Upper lobe of right lung (tissue), 1 donor: ENCODE measurements at regions not wholly inside any gene's neighbourhood (a gene's known extent, or its start where the extent isn't known, plus 50 kb on each side); places are given as distances from the start of the nearest gene placed in this dataset.

ENCODE experiments used
- ATAC-seq: fragments of 200-7000 bp; cut with Tn5 transposase; one replicate; pipeline ENCODE4 v1.9.1; 2020; ENCODE audit warnings: mild to moderate bottlenecking, moderate library complexity
- DNase-seq: peaks from one replicate; pipeline ENCODE4 v3.0.0-alpha.2; 2020
- H3K27ac ChIP-seq: fragments of 200-600 bp; one replicate; pipeline ENCODE4 v1.8.0; 2022
- H3K27me3 ChIP-seq: fragments of 200-600 bp; one replicate; pipeline ENCODE4 v1.8.0; 2022; ENCODE audit warnings: mild to moderate bottlenecking
- H3K36me3 ChIP-seq: fragments of 200-600 bp; one replicate; pipeline ENCODE4 v1.8.0; 2022
- H3K4me1 ChIP-seq: fragments of 200-600 bp; one replicate; pipeline ENCODE4 v1.8.0; 2022
- H3K4me3 ChIP-seq: fragments of 200-600 bp; one replicate; pipeline ENCODE4 v1.8.0; 2022; ENCODE audit warnings: mild to moderate bottlenecking
- H3K9me3 ChIP-seq: fragments of 200-600 bp; one replicate; pipeline ENCODE4 v1.8.0; 2022
- CTCF ChIP-seq: fragments of 200-600 bp; IDR thresholded peaks from one replicate; pipeline ENCODE4 v1.8.0; 2022; ENCODE audit warnings: antibody characterized with exemption
- intact Hi-C: fragments of 100-400 bp; cut with DNase I; formaldehyde crosslinking; loops from one replicate; pipeline ENCODE4 v1.11.0; 2022
- donor health status: DM: no; HTN: yes; CAD: no; lungs with severe emphysema.

- ATAC-seq = no peak
- Histone ChIP-seq H3K27ac (no peak overlapping the region), H3K4me1 (peaks cover 6% of the 10 kb centered on the region), H3K27me3 (no peaks in the 10 kb centered on the region), H3K36me3 (no peaks in the 10 kb centered on the region), H3K9me3 (no peaks in the 10 kb centered on the region), H3K4me3 (no peak overlapping the region)
- intact Hi-C loops = no loop called here
- no peak for DNase-seq
- no peak for TF ChIP-seq CTCF
Measured at GRCh38 chr2:160657196-160657595, 163.6 kb upstream of the RBMS1 start.

- Histone ChIP-seq H3K9me3 (no peaks in the 10 kb centered on the region), H3K27ac (no peak overlapping the region), H3K36me3 (no peaks in the 10 kb centered on the region), H3K27me3 (no peaks in the 10 kb centered on the region), H3K4me3 (no peak overlapping the region), H3K4me1 (no peaks in the 10 kb centered on the region)
- intact Hi-C loops = no loop called here
- ATAC-seq (no peak), DNase-seq (no peak)
- no peak for TF ChIP-seq CTCF
Measured at GRCh38 chr2:160658851-160659250, 165.2 kb upstream of the RBMS1 start.

- no peaks in the 10 kb centered on the region for H3K36me3 ChIP-seq
- no peaks in the 10 kb centered on the region for H3K27me3 ChIP-seq
- no peak for TF ChIP-seq CTCF
- peaks cover under 1% of the 10 kb centered on the region for H3K4me1 ChIP-seq
- H3K27ac ChIP-seq = no peak overlapping the region
- ATAC-seq = no peak
- intact Hi-C loops = no loop called here
- no peaks in the 10 kb centered on the region for H3K9me3 ChIP-seq
- DNase-seq = no peak
- H3K4me3 ChIP-seq = no peak overlapping the region
Measured at GRCh38 chr2:160660741-160661140, 167.1 kb upstream of the RBMS1 start.

- Histone ChIP-seq H3K9me3 (no peaks in the 10 kb centered on the region), H3K27ac (no peak overlapping the region), H3K27me3 (no peaks in the 10 kb centered on the region), H3K4me1 (peaks cover 13% of the 10 kb centered on the region), H3K4me3 (no peak overlapping the region), H3K36me3 (no peaks in the 10 kb centered on the region)
- ATAC-seq = no peak
- no peak for TF ChIP-seq CTCF
- DNase-seq = no peak
- intact Hi-C loops = no loop called here
Measured at GRCh38 chr2:160664603-160665140, 171.1 kb upstream of the RBMS1 start.

- Histone ChIP-seq H3K27me3 (no peaks in the 10 kb centered on the region), H3K4me3 (no peak overlapping the region)
Measured at GRCh38 chr2:160666154-160667060, 172.8 kb upstream of the RBMS1 start.

More at GRCh38 chr2:160666154-160667060, 172.8 kb upstream of the RBMS1 start:
- intact Hi-C loops = no loop called here
- no peak for TF ChIP-seq CTCF
- H3K4me1 ChIP-seq = peaks cover 13% of the 10 kb centered on the region
- no peaks in the 10 kb centered on the region for H3K9me3 ChIP-seq
- no peak for DNase-seq
- H3K27ac ChIP-seq = peak overlapping the region; percentile 64
- ATAC-seq = peak; percentile 76
- H3K36me3 ChIP-seq = no peaks in the 10 kb centered on the region
